Ovary (tissue), 3 donors: ENCODE measurements at regions not wholly inside any gene's neighbourhood (a gene's known extent, or its start where the extent isn't known, plus 50 kb on each side); places are given as distances from the start of the nearest gene placed in this dataset.
"Not testable (repeated sequence)": the region's sequence is repeated elsewhere in the genome, so short reads cannot be mapped to it uniquely, and the experiment has no call there.

ENCODE experiments used
- CTCF ChIP-seq, 3 donors: fragments of 450-650 bp in 2 of 3; fragments of 200-600 bp in 1 of 3; IDR thresholded peaks; one replicate each; pipeline versions ENCODE4 v1.5.1 to v1.8.0; 2016 to 2022; ENCODE audit warnings: antibody characterized with exemption in 3 of 3, mild to moderate bottlenecking in 1 of 3
- EP300 ChIP-seq: sonication (generic); formaldehyde crosslinking; IDR thresholded peaks from one replicate; pipeline ENCODE4 v1.6.1; 2017; ENCODE audit warnings: antibody characterized with exemption
- POLR2A ChIP-seq: fragments of 450-650 bp; IDR thresholded peaks from one replicate; pipeline ENCODE4 v1.6.1; 2017; ENCODE audit warnings: antibody characterized with exemption, mild to moderate bottlenecking, moderate library complexity
- donor health status: DM: no; HTN: no; CAD: no.

GRCh38 chr4:49270435-49270834 is 284.4 kb downstream of the CWH43 start:
- not testable (repeated sequence) for TF ChIP-seq EP300; CTCF (IDR thresholded peaks at IDR 0.05); POLR2A
